K562 (cell line): ENCODE measurements at regions not wholly inside any gene's neighbourhood (a gene's known extent, or its start where the extent isn't known, plus 50 kb on each side); places are given as distances from the start of the nearest gene placed in this dataset.
A peak's percentile ranks its signal among the peaks of the same experiment; 100 is the strongest.

Source experiments
- CBFB ChIP-seq: sonication (generic); formaldehyde crosslinking; IDR thresholded peaks from 2 replicates; pipeline ENCODE4 v1.4.0; 2020; ENCODE audit warnings: mild to moderate bottlenecking, missing genetic modification reagents
- DMBX1 ChIP-seq: fragments of 250-450 bp; sonication (Bioruptor Pico); IDR thresholded peaks from 2 replicates; pipeline ENCODE4 v1.8.0; 2022; ENCODE audit warnings: inconsistent platforms, mild to moderate bottlenecking, moderate library complexity, borderline replicate concordance
- ESRRA ChIP-seq: fragments of 450-650 bp; IDR thresholded peaks from 2 replicates; pipeline ENCODE4 v1.6.1; 2014; ENCODE audit warnings: low read depth, mild to moderate bottlenecking, moderate library complexity, borderline replicate concordance
- KLF10 ChIP-seq: fragments of 250-450 bp; sonication (Bioruptor Pico); IDR thresholded peaks from 2 replicates; pipeline ENCODE4 v1.6.1; 2021; ENCODE audit warnings: matching md5 sums
- LARP7 ChIP-seq: fragments of 450-650 bp; IDR thresholded peaks from 2 replicates; pipeline ENCODE4 v1.6.1; 2016
- NCOA1 ChIP-seq: fragments of 450-650 bp; IDR thresholded peaks from 2 replicates; pipeline ENCODE4 v1.6.1; 2016; ENCODE audit warnings: low read depth
- SPI1 ChIP-seq: IDR thresholded peaks from 2 replicates; pipeline ENCODE4 v1.6.1; 2011; ENCODE audit warnings: low read depth, low read length, control low read depth, borderline replicate concordance
- TF ChIP-seq, protein P1 (sequence below): sonication (generic); formaldehyde crosslinking; IDR thresholded peaks from 2 replicates; pipeline ENCODE4 v1.8.1; 2022; ENCODE audit warnings: missing genetic modification reagents
- TF ChIP-seq, protein P2 (sequence below): sonication (generic); formaldehyde crosslinking; IDR thresholded peaks from 2 replicates; pipeline ENCODE4 v1.4.0; 2020; ENCODE audit warnings: mild to moderate bottlenecking, missing genetic modification reagents

DNA sequence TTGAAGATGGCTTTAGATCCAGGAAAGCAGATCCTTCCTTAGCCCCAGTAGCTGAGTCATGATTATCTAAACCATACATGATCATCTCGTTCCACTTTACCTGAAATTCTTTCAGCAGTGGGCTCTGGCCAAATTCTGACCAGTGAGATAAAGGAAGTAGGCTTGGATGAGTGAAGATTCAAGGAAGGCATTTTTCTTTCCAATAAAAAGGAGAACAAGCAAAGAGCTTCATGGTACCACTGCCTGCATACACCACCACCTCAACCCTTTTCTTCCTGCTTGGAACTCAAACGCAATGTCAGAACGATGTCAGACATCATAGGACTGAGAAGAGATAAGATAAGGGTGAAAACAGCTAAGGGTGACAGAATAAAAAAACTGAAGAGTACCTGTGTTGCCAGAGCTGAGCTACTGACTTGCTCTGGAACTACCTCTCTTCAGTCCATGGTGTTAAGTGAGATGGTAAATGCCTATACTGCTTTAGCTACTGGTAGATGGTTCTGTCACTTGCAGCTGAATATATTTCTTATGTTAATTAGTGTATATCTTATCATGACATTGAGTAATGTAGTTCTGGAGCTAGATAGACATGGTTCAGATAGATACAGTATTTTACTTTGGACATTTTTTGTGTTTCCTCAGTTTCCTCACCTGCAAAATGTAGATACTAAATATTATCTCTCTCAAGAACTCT is 58.7 kb upstream of the ACVR1 start (continued):
- TF ChIP-seq, protein P1, sequence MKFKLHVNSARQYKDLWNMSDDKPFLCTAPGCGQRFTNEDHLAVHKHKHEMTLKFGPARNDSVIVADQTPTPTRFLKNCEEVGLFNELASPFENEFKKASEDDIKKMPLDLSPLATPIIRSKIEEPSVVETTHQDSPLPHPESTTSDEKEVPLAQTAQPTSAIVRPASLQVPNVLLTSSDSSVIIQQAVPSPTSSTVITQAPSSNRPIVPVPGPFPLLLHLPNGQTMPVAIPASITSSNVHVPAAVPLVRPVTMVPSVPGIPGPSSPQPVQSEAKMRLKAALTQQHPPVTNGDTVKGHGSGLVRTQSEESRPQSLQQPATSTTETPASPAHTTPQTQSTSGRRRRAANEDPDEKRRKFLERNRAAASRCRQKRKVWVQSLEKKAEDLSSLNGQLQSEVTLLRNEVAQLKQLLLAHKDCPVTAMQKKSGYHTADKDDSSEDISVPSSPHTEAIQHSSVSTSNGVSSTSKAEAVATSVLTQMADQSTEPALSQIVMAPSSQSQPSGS (CRISPR knock-in tag), result no peak
- TF ChIP-seq ESRRA (peak; percentile 24; the same call in 1 of the 2 replicates), SPI1 (no peak), LARP7 (no peak), CBFB (no peak), DMBX1 (no peak), NCOA1 (no peak), KLF10 (CRISPR knock-in tag) (no peak)
- TF ChIP-seq, protein P2, sequence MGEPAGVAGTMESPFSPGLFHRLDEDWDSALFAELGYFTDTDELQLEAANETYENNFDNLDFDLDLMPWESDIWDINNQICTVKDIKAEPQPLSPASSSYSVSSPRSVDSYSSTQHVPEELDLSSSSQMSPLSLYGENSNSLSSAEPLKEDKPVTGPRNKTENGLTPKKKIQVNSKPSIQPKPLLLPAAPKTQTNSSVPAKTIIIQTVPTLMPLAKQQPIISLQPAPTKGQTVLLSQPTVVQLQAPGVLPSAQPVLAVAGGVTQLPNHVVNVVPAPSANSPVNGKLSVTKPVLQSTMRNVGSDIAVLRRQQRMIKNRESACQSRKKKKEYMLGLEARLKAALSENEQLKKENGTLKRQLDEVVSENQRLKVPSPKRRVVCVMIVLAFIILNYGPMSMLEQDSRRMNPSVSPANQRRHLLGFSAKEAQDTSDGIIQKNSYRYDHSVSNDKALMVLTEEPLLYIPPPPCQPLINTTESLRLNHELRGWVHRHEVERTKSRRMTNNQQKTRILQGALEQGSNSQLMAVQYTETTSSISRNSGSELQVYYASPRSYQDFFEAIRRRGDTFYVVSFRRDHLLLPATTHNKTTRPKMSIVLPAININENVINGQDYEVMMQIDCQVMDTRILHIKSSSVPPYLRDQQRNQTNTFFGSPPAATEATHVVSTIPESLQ, result no peak
- TF ChIP-seq, all 486 proteins: peak for 49
